ENCODE measurements at regions not wholly inside any gene's neighbourhood (a gene's known extent, or its start where the extent isn't known, plus 50 kb on each side); places are given as distances from the start of the nearest gene placed in this dataset.

- Mint-ChIP-seq H3K4me1 (ENCODE audit: low read depth, unreplicated experiment) (no peaks in the 10 kb centered on the region), H3K27me3 (ENCODE audit: insufficient read depth, unreplicated experiment) (peaks cover 3% of the 10 kb centered on the region), H3K36me3 (ENCODE audit: insufficient read depth, unreplicated experiment) (no peaks in the 10 kb centered on the region), H3K4me3 (ENCODE audit: unreplicated experiment) (no peak overlapping the region), H3K9me3 (ENCODE audit: unreplicated experiment) (no peaks in the 10 kb centered on the region), H3K27ac (ENCODE audit: unreplicated experiment) (no peak overlapping the region)
- ChIA-PET CTCF (interaction anchor here (0.7 kb wide), 1 partner anchor 641 kb away, joined by 3 read pairs; no protein-coding TSS in a partner anchor), POLR2A (no interaction called here)
- TF ChIP-seq, protein P1, sequence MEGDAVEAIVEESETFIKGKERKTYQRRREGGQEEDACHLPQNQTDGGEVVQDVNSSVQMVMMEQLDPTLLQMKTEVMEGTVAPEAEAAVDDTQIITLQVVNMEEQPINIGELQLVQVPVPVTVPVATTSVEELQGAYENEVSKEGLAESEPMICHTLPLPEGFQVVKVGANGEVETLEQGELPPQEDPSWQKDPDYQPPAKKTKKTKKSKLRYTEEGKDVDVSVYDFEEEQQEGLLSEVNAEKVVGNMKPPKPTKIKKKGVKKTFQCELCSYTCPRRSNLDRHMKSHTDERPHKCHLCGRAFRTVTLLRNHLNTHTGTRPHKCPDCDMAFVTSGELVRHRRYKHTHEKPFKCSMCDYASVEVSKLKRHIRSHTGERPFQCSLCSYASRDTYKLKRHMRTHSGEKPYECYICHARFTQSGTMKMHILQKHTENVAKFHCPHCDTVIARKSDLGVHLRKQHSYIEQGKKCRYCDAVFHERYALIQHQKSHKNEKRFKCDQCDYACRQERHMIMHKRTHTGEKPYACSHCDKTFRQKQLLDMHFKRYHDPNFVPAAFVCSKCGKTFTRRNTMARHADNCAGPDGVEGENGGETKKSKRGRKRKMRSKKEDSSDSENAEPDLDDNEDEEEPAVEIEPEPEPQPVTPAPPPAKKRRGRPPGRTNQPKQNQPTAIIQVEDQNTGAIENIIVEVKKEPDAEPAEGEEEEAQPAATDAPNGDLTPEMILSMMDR (IDR thresholded peaks at IDR 0.05; ENCODE audit: insufficient read depth in 1 of 2, low read depth in 1 of 2, low read length in 1 of 2, severe bottlenecking in 1 of 2, unreplicated experiment in 1 of 2), result peak; percentile 37 to 47
- peak in 1 of 2 experiments; percentile 34 for DNase-seq
- BruUV-seq (replicated peaks), result no TSS peak
- Histone ChIP-seq H3K36me3 (ENCODE audit: control insufficient read depth, insufficient read depth, low read length) (no peaks in the 10 kb centered on the region), H3K27me3 (replicated peaks; ENCODE audit: control insufficient read depth, insufficient read depth, low read length) (no peaks in the 10 kb centered on the region), H3K4me3 (ENCODE audit: low read depth, low read length) (no peak overlapping the region), H3K9me3 (no peaks in the 10 kb centered on the region), H3K4me1 (no peaks in the 10 kb centered on the region)
- intact Hi-C loops (cut with micrococcal nuclease; ENCODE audit: unreplicated experiment), result loop anchor here (1.0 to 5.0 kb wide), 3 partner anchors 166 to 726 kb away; no protein-coding TSS in a partner anchor
Measured at GRCh38 chr2:34738691-34739090, 1139.6 kb upstream of the FAM98A start.

DNA sequence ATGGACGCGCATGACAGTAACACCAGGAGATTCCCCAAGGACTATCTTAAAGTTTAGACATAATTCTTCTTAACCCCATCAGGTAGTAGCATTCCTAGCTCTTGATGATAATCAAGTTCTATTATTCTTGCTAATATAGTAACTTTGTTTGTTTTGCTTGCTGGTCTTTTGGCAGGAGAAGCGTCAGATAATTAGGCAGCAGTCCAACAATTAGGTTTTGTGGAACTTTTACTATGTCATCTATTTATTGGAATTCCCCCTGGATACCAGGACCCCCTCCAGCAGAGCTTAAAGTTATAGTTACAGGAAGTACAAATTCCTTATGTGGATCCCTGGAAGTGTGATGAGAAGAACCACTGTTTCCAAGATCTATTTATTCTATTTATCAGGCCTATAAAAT, 1138.0 kb upstream of the FAM98A start:
- Mint-ChIP-seq H3K4me3 (ENCODE audit: unreplicated experiment) (no peak overlapping the region), H3K4me1 (ENCODE audit: low read depth, unreplicated experiment) (no peaks in the 10 kb centered on the region), H3K36me3 (ENCODE audit: insufficient read depth, unreplicated experiment) (no peaks in the 10 kb centered on the region), H3K27ac (ENCODE audit: unreplicated experiment) (no peak overlapping the region), H3K27me3 (ENCODE audit: insufficient read depth, unreplicated experiment) (peaks cover 3% of the 10 kb centered on the region), H3K9me3 (ENCODE audit: unreplicated experiment) (no peaks in the 10 kb centered on the region)
- no peaks in the 10 kb centered on the region for H3K36me3 ChIP-seq (ENCODE audit: control insufficient read depth, insufficient read depth, low read length)
- ChIA-PET POLR2A (no interaction called here), CTCF (no interaction called here)
- no peaks in the 10 kb centered on the region for H3K9me3 ChIP-seq
- intact Hi-C loops (cut with micrococcal nuclease; ENCODE audit: unreplicated experiment), result loop anchor here (5.0 kb wide), 1 partner anchor 165 kb away; no protein-coding TSS in a partner anchor
- DNase-seq, result no peak
- no peak overlapping the region for H3K4me3 ChIP-seq (ENCODE audit: low read depth, low read length)
- no peaks in the 10 kb centered on the region for H3K27me3 ChIP-seq (replicated peaks; ENCODE audit: control insufficient read depth, insufficient read depth, low read length)
- no peaks in the 10 kb centered on the region for H3K4me1 ChIP-seq
- TF ChIP-seq, protein P1 (IDR thresholded peaks at IDR 0.05; ENCODE audit: insufficient read depth in 1 of 2, low read depth in 1 of 2, low read length in 1 of 2, severe bottlenecking in 1 of 2, unreplicated experiment in 1 of 2), result no peak
- BruUV-seq (replicated peaks), result no TSS peak

DNA sequence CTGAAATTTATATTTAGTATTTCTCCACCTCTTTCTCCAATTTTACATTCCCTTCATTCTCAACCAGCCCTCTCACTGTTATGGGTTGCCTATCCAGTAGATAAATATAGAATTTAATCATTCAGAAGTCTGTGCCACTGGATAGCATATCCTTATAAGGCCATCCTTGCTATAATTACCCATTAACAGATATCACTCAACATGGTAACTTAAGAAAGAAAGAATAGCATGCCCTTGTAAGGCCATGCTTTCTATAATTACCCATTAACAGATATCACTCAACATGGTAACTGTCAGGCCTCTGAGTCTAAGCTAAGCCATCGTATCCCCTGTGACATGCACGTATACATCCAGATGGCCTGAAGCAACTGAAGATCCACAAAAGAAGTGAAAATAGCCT, 1137.4 kb upstream of the FAM98A start:
- TF ChIP-seq, protein P1 (IDR thresholded peaks at IDR 0.05; ENCODE audit: insufficient read depth in 1 of 2, low read depth in 1 of 2, low read length in 1 of 2, severe bottlenecking in 1 of 2, unreplicated experiment in 1 of 2), result no peak
- no peaks in the 10 kb centered on the region for H3K4me1 ChIP-seq
- POLR2A ChIA-PET, result no interaction called here
- H3K27me3 ChIP-seq (replicated peaks; ENCODE audit: control insufficient read depth, insufficient read depth, low read length), result no peaks in the 10 kb centered on the region
- no peak for DNase-seq
- H3K36me3 ChIP-seq (ENCODE audit: control insufficient read depth, insufficient read depth, low read length), result no peaks in the 10 kb centered on the region
- H3K4me3 Mint-ChIP-seq (ENCODE audit: unreplicated experiment), result no peak overlapping the region
- H3K27me3 Mint-ChIP-seq (ENCODE audit: insufficient read depth, unreplicated experiment), result peaks cover 3% of the 10 kb centered on the region
- H3K4me1 Mint-ChIP-seq (ENCODE audit: low read depth, unreplicated experiment), result no peaks in the 10 kb centered on the region
- CTCF ChIA-PET, result no interaction called here
- intact Hi-C loops (cut with micrococcal nuclease; ENCODE audit: unreplicated experiment), result loop anchor here (5.0 kb wide), 1 partner anchor 164 kb away; no protein-coding TSS in a partner anchor
- H3K9me3 Mint-ChIP-seq (ENCODE audit: unreplicated experiment), result no peaks in the 10 kb centered on the region
- no peak overlapping the region for H3K4me3 ChIP-seq (ENCODE audit: low read depth, low read length)
- H3K36me3 Mint-ChIP-seq (ENCODE audit: insufficient read depth, unreplicated experiment), result no peaks in the 10 kb centered on the region
- no peak overlapping the region for H3K27ac Mint-ChIP-seq (ENCODE audit: unreplicated experiment)
- no peaks in the 10 kb centered on the region for H3K9me3 ChIP-seq
- no TSS peak for BruUV-seq (replicated peaks)

Measured in Caco-2 (cell line).